GM23338 (cell line): ENCODE measurements at regions not wholly inside any gene's neighbourhood (a gene's known extent, or its start where the extent isn't known, plus 50 kb on each side); places are given as distances from the start of the nearest gene placed in this dataset.

ENCODE experiments used
- ATAC-seq: fragments of 200-7000 bp; cut with Tn5 transposase; 3 replicates; pipeline ENCODE4 v1.9.1; 2020
- DNase-seq: peaks from one replicate; pipeline ENCODE4 v3.0.0-alpha.2; 2015; ENCODE audit warnings: low spot score
- H2AFZ ChIP-seq: fragments of 200-600 bp; sonication (generic); 2 replicates; pipeline ENCODE4 v1.8.0; 2016; ENCODE audit warnings: antibody characterized with exemption, mild to moderate bottlenecking, moderate library complexity
- H3F3A ChIP-seq: fragments of 200-600 bp; sonication (generic); replicated peaks from 2 replicates; pipeline ENCODE4 v1.8.0; 2017; ENCODE audit warnings: antibody characterized with exemption, mixed run types, low read depth
- H3K27ac ChIP-seq: fragments of 200-600 bp; sonication (generic); 2 replicates; pipeline ENCODE4 v1.6.1; 2016; ENCODE audit warnings: low read depth
- H3K27me3 ChIP-seq: fragments of 200-600 bp; sonication (generic); 2 replicates; pipeline ENCODE4 v1.8.0; 2016; ENCODE audit warnings: mild to moderate bottlenecking, mixed run types, moderate library complexity; ENCODE audit not compliant: insufficient read depth
- H3K36me3 ChIP-seq: fragments of 200-600 bp; sonication (generic); 2 replicates; pipeline ENCODE4 v1.8.0; 2016; ENCODE audit warnings: mild to moderate bottlenecking; ENCODE audit not compliant: insufficient read depth
- H3K4me1 ChIP-seq: fragments of 200-600 bp; sonication (generic); 2 replicates; pipeline ENCODE4 v1.8.0; 2016; ENCODE audit warnings: mild to moderate bottlenecking, moderate library complexity; ENCODE audit not compliant: insufficient read depth
- H3K4me2 ChIP-seq: fragments of 200-600 bp; sonication (generic); 2 replicates; pipeline ENCODE4 v1.7.1; 2017; ENCODE audit warnings: mixed run types
- H3K4me3 ChIP-seq: fragments of 200-600 bp; sonication (generic); 2 replicates; pipeline ENCODE4 v1.6.1; 2016; ENCODE audit warnings: mixed run types
- H3K79me2 ChIP-seq: fragments of 200-600 bp; sonication (generic); replicated peaks from 2 replicates; pipeline ENCODE4 v1.8.0; 2017; ENCODE audit warnings: mild to moderate bottlenecking; ENCODE audit not compliant: insufficient read depth
- H3K9me2 ChIP-seq: fragments of 200-600 bp; sonication (generic); 2 replicates; pipeline ENCODE4 v1.8.0; 2017; ENCODE audit not compliant: insufficient read depth
- H4K20me1 ChIP-seq: fragments of 200-600 bp; sonication (generic); replicated peaks from 2 replicates; pipeline ENCODE4 v1.8.0; 2017; ENCODE audit warnings: mild to moderate bottlenecking; ENCODE audit not compliant: insufficient read depth
- H3K27ac Mint-ChIP-seq: 2 replicates; pipeline ENCODE4 v1.8.0; 2020; ENCODE audit warnings: inconsistent platforms, mild to moderate bottlenecking, moderate library complexity, mixed read lengths
- H3K27me3 Mint-ChIP-seq: 3 replicates; pipeline ENCODE4 v1.8.0; 2022; ENCODE audit warnings: low read depth, mild to moderate bottlenecking, moderate library complexity, mixed read lengths, inconsistent platforms; ENCODE audit not compliant: insufficient read depth, poor library complexity
- H3K36me3 Mint-ChIP-seq: 3 replicates; pipeline ENCODE4 v1.8.0; 2021; ENCODE audit warnings: low read depth, mild to moderate bottlenecking, inconsistent platforms, moderate library complexity, mixed read lengths
- H3K4me1 Mint-ChIP-seq: 3 replicates; pipeline ENCODE4 v1.8.0; 2020; ENCODE audit warnings: mild to moderate bottlenecking, inconsistent platforms, mixed read lengths
- H3K4me3 Mint-ChIP-seq: 3 replicates; pipeline ENCODE4 v1.8.0; 2021; ENCODE audit warnings: moderate library complexity, mild to moderate bottlenecking, inconsistent platforms, mixed read lengths
- H3K9me3 Mint-ChIP-seq: 3 replicates; pipeline ENCODE4 v1.8.0; 2020; ENCODE audit warnings: moderate library complexity, mild to moderate bottlenecking, inconsistent platforms, mixed read lengths
- CREB1 ChIP-seq: fragments of 250-450 bp; sonication (Bioruptor Pico); IDR thresholded peaks from 2 replicates; pipeline ENCODE4 v1.5.0; 2020; ENCODE audit warnings: low read depth, mild to moderate bottlenecking, moderate library complexity
- CTCF ChIP-seq, 2 experiments: fragments of 200-600 bp in 1 of 2; sonication (generic) in 1 of 2; conservative IDR thresholded peaks; 2 replicates each; pipeline versions ENCODE4 v1.5.1 to v1.6.1; 2016 to 2017; ENCODE audit warnings: antibody characterized with exemption in 2 of 2, low read depth in 2 of 2, mild to moderate bottlenecking in 2 of 2, moderate library complexity in 1 of 2
- ETS1 ChIP-seq: IDR thresholded peaks from 2 replicates; pipeline ENCODE4 v1.6.1; 2016; ENCODE audit warnings: antibody characterized with exemption
- EZH2phosphoT487 ChIP-seq: fragments of 200-600 bp; sonication (generic); IDR thresholded peaks from one replicate; pipeline ENCODE4 v1.8.1; 2018; ENCODE audit warnings: antibody characterized with exemption; ENCODE audit not compliant: unreplicated experiment
- JUNB ChIP-seq: IDR thresholded peaks from one replicate; pipeline ENCODE4 v1.6.1; 2016; ENCODE audit warnings: antibody characterized with exemption; ENCODE audit not compliant: unreplicated experiment
- POLR2AphosphoS5 ChIP-seq: IDR thresholded peaks from 2 replicates; pipeline ENCODE4 v1.6.1; 2016; ENCODE audit warnings: antibody characterized with exemption, low read depth
- ZNF114 ChIP-seq: fragments of 250-450 bp; sonication (Bioruptor Pico); IDR thresholded peaks from 2 replicates; pipeline ENCODE4 v1.5.0; 2020; ENCODE audit warnings: mild to moderate bottlenecking, moderate library complexity
- ZNF331 ChIP-seq: fragments of 250-450 bp; sonication (Bioruptor Pico); IDR thresholded peaks from 2 replicates; pipeline ENCODE4 v1.5.0; 2020; ENCODE audit warnings: low read depth, mild to moderate bottlenecking, moderate library complexity
- ZNF462 ChIP-seq: fragments of 250-450 bp; sonication (Bioruptor Pico); IDR thresholded peaks from 2 replicates; pipeline ENCODE4 v1.5.0; 2020; ENCODE audit warnings: mild to moderate bottlenecking, moderate library complexity
- TF ChIP-seq, protein P1 (sequence below): IDR thresholded peaks from one replicate; pipeline ENCODE4 v1.6.1; 2018; ENCODE audit warnings: antibody characterized with exemption; ENCODE audit not compliant: unreplicated experiment

GRCh38 chrY:9922035-9922434, 394.4 kb downstream of the TSPY10 start:
- no peaks in the 10 kb centered on the region for H3K4me1 ChIP-seq
- no peak for TF ChIP-seq EZH2phosphoT487
- TF ChIP-seq ZNF462 (CRISPR knock-in tag) = no peak
- no peak for TF ChIP-seq ZNF331 (CRISPR knock-in tag)
- TF ChIP-seq, protein P1, sequence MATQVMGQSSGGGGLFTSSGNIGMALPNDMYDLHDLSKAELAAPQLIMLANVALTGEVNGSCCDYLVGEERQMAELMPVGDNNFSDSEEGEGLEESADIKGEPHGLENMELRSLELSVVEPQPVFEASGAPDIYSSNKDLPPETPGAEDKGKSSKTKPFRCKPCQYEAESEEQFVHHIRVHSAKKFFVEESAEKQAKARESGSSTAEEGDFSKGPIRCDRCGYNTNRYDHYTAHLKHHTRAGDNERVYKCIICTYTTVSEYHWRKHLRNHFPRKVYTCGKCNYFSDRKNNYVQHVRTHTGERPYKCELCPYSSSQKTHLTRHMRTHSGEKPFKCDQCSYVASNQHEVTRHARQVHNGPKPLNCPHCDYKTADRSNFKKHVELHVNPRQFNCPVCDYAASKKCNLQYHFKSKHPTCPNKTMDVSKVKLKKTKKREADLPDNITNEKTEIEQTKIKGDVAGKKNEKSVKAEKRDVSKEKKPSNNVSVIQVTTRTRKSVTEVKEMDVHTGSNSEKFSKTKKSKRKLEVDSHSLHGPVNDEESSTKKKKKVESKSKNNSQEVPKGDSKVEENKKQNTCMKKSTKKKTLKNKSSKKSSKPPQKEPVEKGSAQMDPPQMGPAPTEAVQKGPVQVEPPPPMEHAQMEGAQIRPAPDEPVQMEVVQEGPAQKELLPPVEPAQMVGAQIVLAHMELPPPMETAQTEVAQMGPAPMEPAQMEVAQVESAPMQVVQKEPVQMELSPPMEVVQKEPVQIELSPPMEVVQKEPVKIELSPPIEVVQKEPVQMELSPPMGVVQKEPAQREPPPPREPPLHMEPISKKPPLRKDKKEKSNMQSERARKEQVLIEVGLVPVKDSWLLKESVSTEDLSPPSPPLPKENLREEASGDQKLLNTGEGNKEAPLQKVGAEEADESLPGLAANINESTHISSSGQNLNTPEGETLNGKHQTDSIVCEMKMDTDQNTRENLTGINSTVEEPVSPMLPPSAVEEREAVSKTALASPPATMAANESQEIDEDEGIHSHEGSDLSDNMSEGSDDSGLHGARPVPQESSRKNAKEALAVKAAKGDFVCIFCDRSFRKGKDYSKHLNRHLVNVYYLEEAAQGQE = no peak
- no peak for TF ChIP-seq JUNB
- TF ChIP-seq ZNF114 (CRISPR knock-in tag) = no peak
- no peak for TF ChIP-seq POLR2AphosphoS5
- TF ChIP-seq CTCF (conservative IDR thresholded peaks at IDR 0.05; ENCODE audit: low read depth in 2 of 2) = no peak
- TF ChIP-seq CREB1 (CRISPR knock-in tag) = no peak
- no peak for TF ChIP-seq ETS1
- H3K27me3 ChIP-seq = no peaks in the 10 kb centered on the region
- peaks cover 5% of the 10 kb centered on the region; the same call in 2 of the 3 replicates for H3K36me3 Mint-ChIP-seq
- H3K27me3 Mint-ChIP-seq = no peaks in the 10 kb centered on the region
- ATAC-seq (no peak), DNase-seq (no peak)
- H2AFZ ChIP-seq = no peak overlapping the region
- H3K27ac ChIP-seq = no peak overlapping the region
- H3K27ac Mint-ChIP-seq = no peak overlapping the region
- no peak overlapping the region for H3K4me2 ChIP-seq
- peaks cover 62% of the 10 kb centered on the region for H3K9me3 Mint-ChIP-seq
- no peaks in the 10 kb centered on the region for H3K4me1 Mint-ChIP-seq
- H3K4me3 ChIP-seq = no peak overlapping the region
- no peaks in the 10 kb centered on the region for H3K9me2 ChIP-seq
- H3K36me3 ChIP-seq = no peaks in the 10 kb centered on the region
- no peaks in the 10 kb centered on the region for H3K79me2 ChIP-seq
- no peaks in the 10 kb centered on the region for H4K20me1 ChIP-seq
- H3F3A ChIP-seq = no peaks in the 10 kb centered on the region
- H3K4me3 Mint-ChIP-seq = no peak overlapping the region
